Gastroesophageal sphincter (tissue), 4 donors: ENCODE measurements at regions not wholly inside any gene's neighbourhood (a gene's known extent, or its start where the extent isn't known, plus 50 kb on each side); places are given as distances from the start of the nearest gene placed in this dataset.
"Not testable (repeated sequence)": the region's sequence is repeated elsewhere in the genome, so short reads cannot be mapped to it uniquely, and the experiment has no call there.

Experiments used
- ATAC-seq: fragments of 150-250 bp; one replicate; pipeline ENCODE4 v1.9.1; 2016; ENCODE audit warnings: mild to moderate bottlenecking, moderate library complexity
- H3K27ac ChIP-seq, 4 donors: fragments of 200-600 bp; sonication (generic) in 3 of 4; 1 replicate in 3 of 4; 2 replicates in 1 of 4; pipeline ENCODE4 v1.5.1; 2016 to 2019
- H3K27me3 ChIP-seq: fragments of 200-600 bp; sonication (generic); one replicate; pipeline ENCODE4 v1.5.1; 2019
- H3K36me3 ChIP-seq, 2 donors: fragments of 200-600 bp; sonication (generic); one replicate each; pipeline ENCODE4 v1.5.1; 2019; ENCODE audit warnings: control low read depth in 1 of 2
- H3K4me1 ChIP-seq, 3 donors: fragments of 200-600 bp; sonication (generic); 1 replicate in 2 of 3; 2 replicates in 1 of 3; pipeline ENCODE4 v1.5.1; 2016 to 2019; ENCODE audit warnings: control low read depth in 2 of 3
- H3K4me3 ChIP-seq, 2 donors: fragments of 200-600 bp; sonication (generic); one replicate each; pipeline ENCODE4 v1.5.1; 2019; ENCODE audit warnings: mild to moderate bottlenecking in 1 of 2, moderate library complexity in 1 of 2
- H3K9me3 ChIP-seq, 3 donors: fragments of 200-600 bp; sonication (generic); one replicate each; pipeline ENCODE4 v1.5.1; 2017 to 2019; ENCODE audit warnings: control low read depth in 2 of 3
- CTCF ChIP-seq, 4 experiments: fragments of 200-600 bp in 2 of 4; fragments of 450-650 bp in 2 of 4; sonication (generic) in 1 of 4; IDR thresholded peaks; one replicate each; pipeline ENCODE4 v1.5.1; 2017 to 2019; ENCODE audit warnings: antibody characterized with exemption in 4 of 4, mild to moderate bottlenecking in 2 of 4, moderate library complexity in 2 of 4
- EP300 ChIP-seq: sonication (generic); formaldehyde crosslinking; IDR thresholded peaks from one replicate; pipeline ENCODE4 v1.6.1; 2017; ENCODE audit warnings: antibody characterized with exemption, mild to moderate bottlenecking
- POLR2A ChIP-seq, 2 donors: fragments of 450-650 bp; IDR thresholded peaks; one replicate each; pipeline ENCODE4 v1.6.1; 2017; ENCODE audit warnings: antibody characterized with exemption in 2 of 2, mild to moderate bottlenecking in 2 of 2, moderate library complexity in 1 of 2
- POLR2AphosphoS5 ChIP-seq: sonication (generic); formaldehyde crosslinking; IDR thresholded peaks from one replicate; pipeline ENCODE4 v1.6.1; 2017; ENCODE audit warnings: antibody characterized with exemption
- WGBS, 2 donors: methylation state at CpG; one replicate each; pipeline ENCODE4 v1.1.5; 2018; ENCODE audit warnings: low coverage in 1 of 2; 5-methylcytosine and 5-hydroxymethylcytosine counted together

GRCh38 chr1:193443886-193444285 lies 257.5 kb upstream of the B3GALT2 start:
- H3K27me3 ChIP-seq, result no peaks in the 10 kb centered on the region
- TF ChIP-seq CTCF (IDR thresholded peaks at IDR 0.05) (no peak), EP300 (no peak), POLR2AphosphoS5 (no peak), POLR2A (IDR thresholded peaks at IDR 0.05) (no peak)
- H3K4me1 ChIP-seq, result no peaks in the 10 kb centered on the region
- H3K4me3 ChIP-seq, result no peak overlapping the region
- WGBS, 2 donors, result 81 to 88% methylated on average over 2 of the region's 2 CpGs
- no peaks in the 10 kb centered on the region for H3K9me3 ChIP-seq
- no peaks in the 10 kb centered on the region for H3K36me3 ChIP-seq
- no peak overlapping the region for H3K27ac ChIP-seq
- ATAC-seq, result no peak

- WGBS, 2 donors, result 71 to 100% methylated on average over 1 of the region's 1 CpG
- Histone ChIP-seq H3K4me3 (no peak overlapping the region), H3K36me3 (no peaks in the 10 kb centered on the region), H3K27ac (no peak overlapping the region), H3K27me3 (no peaks in the 10 kb centered on the region), H3K9me3 (peaks cover 0 to 4% (median 0%) of the 10 kb centered on the region in 3 donors), H3K4me1 (no peaks in the 10 kb centered on the region)
- no peak for ATAC-seq
- no peak for TF ChIP-seq POLR2A (IDR thresholded peaks at IDR 0.05)
- TF ChIP-seq CTCF (IDR thresholded peaks at IDR 0.05), result no peak
- no peak for TF ChIP-seq POLR2AphosphoS5
- TF ChIP-seq EP300, result no peak
These were observed 252.4 kb upstream of the B3GALT2 start for GRCh38 chr1:193438771-193439170.

- WGBS, 2 donors, result 89 to 100% methylated on average over 1 to 2 of the region's 2 CpGs
- no peaks in the 10 kb centered on the region for H3K36me3 ChIP-seq
- no peaks in the 10 kb centered on the region for H3K4me1 ChIP-seq
- ATAC-seq, result no peak
- no peak overlapping the region for H3K4me3 ChIP-seq
- no peak for TF ChIP-seq EP300
- no peak for TF ChIP-seq POLR2A (IDR thresholded peaks at IDR 0.05)
- TF ChIP-seq CTCF (IDR thresholded peaks at IDR 0.05), result no peak
- no peak for TF ChIP-seq POLR2AphosphoS5
- H3K27me3 ChIP-seq, result no peaks in the 10 kb centered on the region
- H3K9me3 ChIP-seq, result peaks cover 0 to 9% (median 0%) of the 10 kb centered on the region in 3 donors
- no peak overlapping the region for H3K27ac ChIP-seq
These were observed 251.9 kb upstream of the B3GALT2 start for GRCh38 chr1:193438312-193438711.

- no peaks in the 10 kb centered on the region for H3K27me3 ChIP-seq
- no peaks in the 10 kb centered on the region for H3K36me3 ChIP-seq
- no peak for ATAC-seq
- no peak overlapping the region for H3K4me3 ChIP-seq
- no peak overlapping the region for H3K27ac ChIP-seq
- peaks cover 0 to 14% (median 0%) of the 10 kb centered on the region in 3 donors for H3K9me3 ChIP-seq
- H3K4me1 ChIP-seq, result no peaks in the 10 kb centered on the region
- TF ChIP-seq POLR2AphosphoS5, result no peak
- no peak for TF ChIP-seq POLR2A (IDR thresholded peaks at IDR 0.05)
- TF ChIP-seq EP300, result no peak
- no peak for TF ChIP-seq CTCF (IDR thresholded peaks at IDR 0.05)
These were observed 251.4 kb upstream of the B3GALT2 start for GRCh38 chr1:193437785-193438184.

GRCh38 chr1:193437333-193437732 lies 250.9 kb upstream of the B3GALT2 start:
- peaks cover 0 to 18% (median 0%) of the 10 kb centered on the region in 3 donors for H3K9me3 ChIP-seq
- H3K36me3 ChIP-seq, H3K27me3 ChIP-seq, ATAC-seq, H3K4me3 ChIP-seq, H3K27ac ChIP-seq, H3K4me1 ChIP-seq: not testable (repeated sequence)
- 100% methylated on average over 2 of the region's 19 CpGs; no CpG with 5 or more reads in 1 of the 2 donors for WGBS, 2 donors

- 67% methylated on average over 1 of the region's 1 CpG for WGBS, 2 donors
- H3K4me3 ChIP-seq, result no peak overlapping the region
- no peak overlapping the region for H3K27ac ChIP-seq
- no peaks in the 10 kb centered on the region for H3K4me1 ChIP-seq
- TF ChIP-seq CTCF (IDR thresholded peaks at IDR 0.05) (no peak), EP300 (no peak), POLR2AphosphoS5 (no peak), POLR2A (IDR thresholded peaks at IDR 0.05) (no peak)
- peaks cover 0 to 18% (median 0%) of the 10 kb centered on the region in 3 donors for H3K9me3 ChIP-seq
- no peaks in the 10 kb centered on the region for H3K36me3 ChIP-seq
- no peaks in the 10 kb centered on the region for H3K27me3 ChIP-seq
- no peak for ATAC-seq
These were observed 249.4 kb upstream of the B3GALT2 start for GRCh38 chr1:193435781-193436180.
